ENCODE measurements at regions not wholly inside any gene's neighbourhood (a gene's known extent, or its start where the extent isn't known, plus 50 kb on each side); places are given as distances from the start of the nearest gene placed in this dataset.

- CTCF ChIA-PET = no interaction called here
Measured at GRCh38 chr10:3968727-3969126, 183.7 kb upstream of the KLF6 start.

More at GRCh38 chr10:3968727-3969126, 183.7 kb upstream of the KLF6 start:
- TF ChIP-seq ZNF214 (tag by site-specific recombination; IDR thresholded peaks at IDR 0.05; ENCODE audit: borderline replicate concordance) (no peak), ZBTB7A (tag by site-specific recombination; IDR thresholded peaks at IDR 0.05; ENCODE audit: low read depth) (no peak), ZBTB17 (tag by site-specific recombination; IDR thresholded peaks at IDR 0.05) (no peak), ZBTB48 (tag by site-specific recombination; IDR thresholded peaks at IDR 0.05) (no peak), ZBTB49 (tag by site-specific recombination; IDR thresholded peaks at IDR 0.05; ENCODE audit: low read depth) (no peak), ZNF404 (tag by site-specific recombination; IDR thresholded peaks at IDR 0.05) (no peak), SALL2 (tag by site-specific recombination; IDR thresholded peaks at IDR 0.05; ENCODE audit: borderline replicate concordance) (no peak), SETDB1 (IDR thresholded peaks at IDR 0.05; ENCODE audit: insufficient read length, low read length) (no peak), ZNF658 (tag by site-specific recombination; IDR thresholded peaks at IDR 0.05) (no peak), ZFHX2 (tag by site-specific recombination; conservative IDR thresholded peaks at IDR 0.05) (no peak), ZSCAN4 (tag by site-specific recombination; IDR thresholded peaks at IDR 0.05) (no peak), ZNF362 (tag by site-specific recombination; IDR thresholded peaks at IDR 0.05) (no peak), ZNF747 (tag by site-specific recombination; IDR thresholded peaks at IDR 0.05) (no peak)
- TF ChIP-seq, protein P1, sequence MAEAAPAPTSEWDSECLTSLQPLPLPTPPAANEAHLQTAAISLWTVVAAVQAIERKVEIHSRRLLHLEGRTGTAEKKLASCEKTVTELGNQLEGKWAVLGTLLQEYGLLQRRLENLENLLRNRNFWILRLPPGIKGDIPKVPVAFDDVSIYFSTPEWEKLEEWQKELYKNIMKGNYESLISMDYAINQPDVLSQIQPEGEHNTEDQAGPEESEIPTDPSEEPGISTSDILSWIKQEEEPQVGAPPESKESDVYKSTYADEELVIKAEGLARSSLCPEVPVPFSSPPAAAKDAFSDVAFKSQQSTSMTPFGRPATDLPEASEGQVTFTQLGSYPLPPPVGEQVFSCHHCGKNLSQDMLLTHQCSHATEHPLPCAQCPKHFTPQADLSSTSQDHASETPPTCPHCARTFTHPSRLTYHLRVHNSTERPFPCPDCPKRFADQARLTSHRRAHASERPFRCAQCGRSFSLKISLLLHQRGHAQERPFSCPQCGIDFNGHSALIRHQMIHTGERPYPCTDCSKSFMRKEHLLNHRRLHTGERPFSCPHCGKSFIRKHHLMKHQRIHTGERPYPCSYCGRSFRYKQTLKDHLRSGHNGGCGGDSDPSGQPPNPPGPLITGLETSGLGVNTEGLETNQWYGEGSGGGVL (tag by site-specific recombination; IDR thresholded peaks at IDR 0.05) = no peak
- TF ChIP-seq, protein P2, sequence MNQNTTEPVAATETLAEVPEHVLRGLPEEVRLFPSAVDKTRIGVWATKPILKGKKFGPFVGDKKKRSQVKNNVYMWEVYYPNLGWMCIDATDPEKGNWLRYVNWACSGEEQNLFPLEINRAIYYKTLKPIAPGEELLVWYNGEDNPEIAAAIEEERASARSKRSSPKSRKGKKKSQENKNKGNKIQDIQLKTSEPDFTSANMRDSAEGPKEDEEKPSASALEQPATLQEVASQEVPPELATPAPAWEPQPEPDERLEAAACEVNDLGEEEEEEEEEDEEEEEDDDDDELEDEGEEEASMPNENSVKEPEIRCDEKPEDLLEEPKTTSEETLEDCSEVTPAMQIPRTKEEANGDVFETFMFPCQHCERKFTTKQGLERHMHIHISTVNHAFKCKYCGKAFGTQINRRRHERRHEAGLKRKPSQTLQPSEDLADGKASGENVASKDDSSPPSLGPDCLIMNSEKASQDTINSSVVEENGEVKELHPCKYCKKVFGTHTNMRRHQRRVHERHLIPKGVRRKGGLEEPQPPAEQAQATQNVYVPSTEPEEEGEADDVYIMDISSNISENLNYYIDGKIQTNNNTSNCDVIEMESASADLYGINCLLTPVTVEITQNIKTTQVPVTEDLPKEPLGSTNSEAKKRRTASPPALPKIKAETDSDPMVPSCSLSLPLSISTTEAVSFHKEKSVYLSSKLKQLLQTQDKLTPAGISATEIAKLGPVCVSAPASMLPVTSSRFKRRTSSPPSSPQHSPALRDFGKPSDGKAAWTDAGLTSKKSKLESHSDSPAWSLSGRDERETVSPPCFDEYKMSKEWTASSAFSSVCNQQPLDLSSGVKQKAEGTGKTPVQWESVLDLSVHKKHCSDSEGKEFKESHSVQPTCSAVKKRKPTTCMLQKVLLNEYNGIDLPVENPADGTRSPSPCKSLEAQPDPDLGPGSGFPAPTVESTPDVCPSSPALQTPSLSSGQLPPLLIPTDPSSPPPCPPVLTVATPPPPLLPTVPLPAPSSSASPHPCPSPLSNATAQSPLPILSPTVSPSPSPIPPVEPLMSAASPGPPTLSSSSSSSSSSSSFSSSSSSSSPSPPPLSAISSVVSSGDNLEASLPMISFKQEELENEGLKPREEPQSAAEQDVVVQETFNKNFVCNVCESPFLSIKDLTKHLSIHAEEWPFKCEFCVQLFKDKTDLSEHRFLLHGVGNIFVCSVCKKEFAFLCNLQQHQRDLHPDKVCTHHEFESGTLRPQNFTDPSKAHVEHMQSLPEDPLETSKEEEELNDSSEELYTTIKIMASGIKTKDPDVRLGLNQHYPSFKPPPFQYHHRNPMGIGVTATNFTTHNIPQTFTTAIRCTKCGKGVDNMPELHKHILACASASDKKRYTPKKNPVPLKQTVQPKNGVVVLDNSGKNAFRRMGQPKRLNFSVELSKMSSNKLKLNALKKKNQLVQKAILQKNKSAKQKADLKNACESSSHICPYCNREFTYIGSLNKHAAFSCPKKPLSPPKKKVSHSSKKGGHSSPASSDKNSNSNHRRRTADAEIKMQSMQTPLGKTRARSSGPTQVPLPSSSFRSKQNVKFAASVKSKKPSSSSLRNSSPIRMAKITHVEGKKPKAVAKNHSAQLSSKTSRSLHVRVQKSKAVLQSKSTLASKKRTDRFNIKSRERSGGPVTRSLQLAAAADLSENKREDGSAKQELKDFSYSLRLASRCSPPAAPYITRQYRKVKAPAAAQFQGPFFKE (tag by site-specific recombination; IDR thresholded peaks at IDR 0.05; ENCODE audit: borderline replicate concordance) = no peak
- TF ChIP-seq, protein P3, sequence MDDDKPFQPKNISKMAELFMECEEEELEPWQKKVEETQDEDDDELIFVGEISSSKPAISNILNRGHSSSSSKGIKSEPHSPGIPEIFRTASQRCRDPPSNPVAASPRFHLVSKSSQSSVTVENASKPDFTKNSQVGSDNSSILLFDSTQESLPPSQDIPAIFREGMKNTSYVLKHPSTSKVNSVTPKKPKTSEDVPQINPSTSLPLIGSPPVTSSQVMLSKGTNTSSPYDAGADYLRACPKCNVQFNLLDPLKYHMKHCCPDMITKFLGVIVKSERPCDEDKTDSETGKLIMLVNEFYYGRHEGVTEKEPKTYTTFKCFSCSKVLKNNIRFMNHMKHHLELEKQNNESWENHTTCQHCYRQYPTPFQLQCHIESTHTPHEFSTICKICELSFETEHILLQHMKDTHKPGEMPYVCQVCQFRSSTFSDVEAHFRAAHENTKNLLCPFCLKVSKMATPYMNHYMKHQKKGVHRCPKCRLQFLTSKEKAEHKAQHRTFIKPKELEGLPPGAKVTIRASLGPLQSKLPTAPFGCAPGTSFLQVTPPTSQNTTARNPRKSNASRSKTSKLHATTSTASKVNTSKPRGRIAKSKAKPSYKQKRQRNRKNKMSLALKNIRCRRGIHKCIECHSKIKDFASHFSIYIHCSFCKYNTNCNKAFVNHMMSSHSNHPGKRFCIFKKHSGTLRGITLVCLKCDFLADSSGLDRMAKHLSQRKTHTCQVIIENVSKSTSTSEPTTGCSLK (tag by site-specific recombination; IDR thresholded peaks at IDR 0.05) = no peak
- Histone ChIP-seq H3K27ac (ENCODE audit: extremely low read depth, low read depth, low read length) (no peak overlapping the region), H3K9me3 (ENCODE audit: control insufficient read depth, insufficient read depth, low read depth, low read length) (no peaks in the 10 kb centered on the region), H3K36me3 (ENCODE audit: control insufficient read depth in 2 of 2, insufficient read depth in 1 of 2, low read length in 2 of 2) (no peaks in the 10 kb centered on the region), H3K4me1 (ENCODE audit: control insufficient read depth, insufficient read depth, low read length) (no peaks in the 10 kb centered on the region), H3K4me3 (ENCODE audit: low read depth, low read length) (no peak overlapping the region)
- POLR2A ChIA-PET = no interaction called here
